NT2/D1 (cell line): ENCODE measurements at regions not wholly inside any gene's neighbourhood (a gene's known extent, or its start where the extent isn't known, plus 50 kb on each side); places are given as distances from the start of the nearest gene placed in this dataset.

Experiments used
- DNase-seq: peaks from one replicate; pipeline ENCODE4 v3.0.0-alpha.2; 2011; ENCODE audit warnings: low read depth, low spot score
- H3K27me3 ChIP-seq: 2 replicates; pipeline ENCODE4 v1.6.0; 2011; ENCODE audit warnings: mild to moderate bottlenecking; ENCODE audit not compliant: insufficient read length, insufficient read depth
- H3K36me3 ChIP-seq: 2 replicates; pipeline ENCODE4 v1.6.1; 2011; ENCODE audit warnings: mild to moderate bottlenecking, low read length, mixed read lengths; ENCODE audit not compliant: insufficient read depth, insufficient read length
- H3K4me1 ChIP-seq: 2 replicates; pipeline ENCODE4 v1.5.1; 2011; ENCODE audit not compliant: insufficient read depth, insufficient read length
- H3K4me3 ChIP-seq: 2 replicates; pipeline ENCODE4 v1.5.1; 2011; ENCODE audit warnings: low read depth; ENCODE audit not compliant: insufficient read length
- H3K9ac ChIP-seq: 2 replicates; pipeline ENCODE4 v1.6.0; 2011; ENCODE audit warnings: low read depth; ENCODE audit not compliant: insufficient read length
- H3K9me3 ChIP-seq: 2 replicates; pipeline ENCODE4 v1.5.1; 2011; ENCODE audit warnings: mild to moderate bottlenecking, low read length; ENCODE audit not compliant: insufficient read depth
- SUZ12 ChIP-seq: IDR thresholded peaks from 2 replicates; pipeline ENCODE4 v1.6.1; 2011; ENCODE audit not compliant: insufficient read length, insufficient read depth; ENCODE audit errors: extremely low read depth
- YY1 ChIP-seq: IDR thresholded peaks from 2 replicates; pipeline ENCODE4 v1.6.1; 2011; ENCODE audit not compliant: insufficient read length, insufficient read depth
- ZNF274 ChIP-seq: IDR thresholded peaks from 2 replicates; pipeline ENCODE4 v1.6.1; 2011; ENCODE audit warnings: mild to moderate bottlenecking, low read depth, low read length

DNA sequence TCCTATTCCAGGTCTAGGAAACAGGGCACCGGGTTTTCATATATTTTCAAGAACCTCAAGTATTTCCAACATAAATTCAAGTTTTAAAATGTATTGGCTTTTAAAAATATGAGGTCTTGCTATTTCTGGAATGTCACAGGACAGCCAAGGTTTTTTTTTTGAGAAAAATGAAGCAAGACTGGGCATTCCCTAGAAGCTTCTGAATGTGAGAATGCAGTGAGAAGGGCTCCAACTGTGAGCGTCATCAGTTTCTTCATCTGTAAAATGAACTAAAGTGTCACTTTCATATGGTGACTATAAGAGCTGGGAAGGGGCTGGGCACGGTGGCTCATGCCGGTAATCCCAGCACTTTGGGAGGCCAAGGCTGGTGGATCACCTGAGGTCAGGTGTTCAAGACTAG lies 455.8 kb upstream of the MAF start:
- no peaks in the 10 kb centered on the region for H3K36me3 ChIP-seq
- no peaks in the 10 kb centered on the region for H3K4me1 ChIP-seq
- TF ChIP-seq YY1 = no peak
- H3K9me3 ChIP-seq = no peaks in the 10 kb centered on the region
- H3K4me3 ChIP-seq = no peak overlapping the region
- H3K27me3 ChIP-seq = no peaks in the 10 kb centered on the region
- H3K9ac ChIP-seq = no peak overlapping the region
- DNase-seq = no peak

DNA sequence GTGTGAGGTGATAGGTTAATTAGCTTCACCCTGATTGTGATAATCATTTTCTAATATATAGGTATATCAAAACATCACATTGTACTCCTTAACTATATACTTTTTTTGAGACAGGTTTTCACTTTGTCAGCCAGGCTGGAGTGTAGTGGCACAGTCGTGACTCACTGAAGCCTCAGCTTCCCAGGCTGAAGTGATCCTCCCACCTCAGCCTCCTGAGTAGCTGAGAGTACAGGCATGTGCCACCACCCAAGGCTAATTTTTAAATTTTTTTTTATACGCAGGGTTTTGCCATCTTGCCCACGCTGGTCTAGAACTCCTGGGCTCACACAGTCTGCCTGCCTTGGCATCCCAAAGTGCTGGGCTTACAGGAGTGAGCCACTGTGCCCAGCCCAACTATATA lies 455.3 kb upstream of the MAF start:
- Histone ChIP-seq H3K9ac (no peak overlapping the region), H3K36me3 (no peaks in the 10 kb centered on the region), H3K4me1 (no peaks in the 10 kb centered on the region), H3K4me3 (no peak overlapping the region), H3K27me3 (no peaks in the 10 kb centered on the region), H3K9me3 (no peaks in the 10 kb centered on the region)
- DNase-seq = no peak
- TF ChIP-seq ZNF274 (no peak), YY1 (no peak), SUZ12 (no peak)

DNA sequence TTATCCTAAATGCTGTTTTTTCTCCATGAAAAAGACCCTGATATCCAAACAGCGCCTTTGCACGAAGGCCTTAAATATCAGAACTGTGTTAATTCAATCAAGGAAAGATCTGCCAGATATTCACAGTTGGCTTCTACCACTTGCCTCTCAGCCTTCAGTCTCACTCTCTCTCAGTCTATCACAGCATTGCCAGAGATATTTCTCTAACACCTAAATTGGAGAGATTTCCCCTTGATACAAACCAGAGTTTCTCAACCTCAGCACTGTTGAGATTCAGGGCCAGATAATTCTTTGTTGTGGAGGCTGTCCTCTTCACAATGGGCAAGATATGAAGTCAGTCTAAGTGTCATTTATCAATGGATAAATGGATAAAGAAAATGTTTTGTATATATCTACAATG lies 454.1 kb upstream of the MAF start:
- no peak for DNase-seq
- Histone ChIP-seq H3K4me1 (no peaks in the 10 kb centered on the region), H3K27me3 (no peaks in the 10 kb centered on the region), H3K9me3 (no peaks in the 10 kb centered on the region), H3K36me3 (no peaks in the 10 kb centered on the region), H3K4me3 (no peak overlapping the region), H3K9ac (no peak overlapping the region)
- TF ChIP-seq SUZ12 (no peak), ZNF274 (no peak), YY1 (no peak)

DNA sequence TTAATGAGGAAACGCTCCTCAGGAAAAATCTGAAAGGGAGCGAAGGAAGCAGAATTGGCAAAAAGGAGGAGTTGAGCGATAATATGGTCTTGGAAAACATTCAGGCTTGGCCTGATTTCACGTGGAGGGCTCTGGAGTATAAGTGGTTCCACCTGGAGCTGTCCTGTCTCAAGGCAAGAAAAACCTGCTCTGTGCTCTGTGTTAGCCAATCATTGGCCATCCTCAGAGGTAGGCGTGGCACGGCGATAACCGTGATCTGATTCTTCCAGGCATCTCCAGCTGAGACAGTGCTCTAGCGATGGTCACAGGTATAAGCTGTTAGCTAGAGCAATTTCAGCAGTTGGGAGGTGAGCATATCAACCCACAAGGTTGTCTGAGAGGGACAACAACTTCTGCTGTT lies 450.5 kb upstream of the MAF start:
- Histone ChIP-seq H3K27me3 (no peaks in the 10 kb centered on the region), H3K9ac (no peak overlapping the region), H3K9me3 (no peaks in the 10 kb centered on the region), H3K4me3 (no peak overlapping the region), H3K36me3 (no peaks in the 10 kb centered on the region), H3K4me1 (no peaks in the 10 kb centered on the region)
- TF ChIP-seq SUZ12 = no peak
- TF ChIP-seq ZNF274 = no peak
- TF ChIP-seq YY1 = no peak
- no peak for DNase-seq

DNA sequence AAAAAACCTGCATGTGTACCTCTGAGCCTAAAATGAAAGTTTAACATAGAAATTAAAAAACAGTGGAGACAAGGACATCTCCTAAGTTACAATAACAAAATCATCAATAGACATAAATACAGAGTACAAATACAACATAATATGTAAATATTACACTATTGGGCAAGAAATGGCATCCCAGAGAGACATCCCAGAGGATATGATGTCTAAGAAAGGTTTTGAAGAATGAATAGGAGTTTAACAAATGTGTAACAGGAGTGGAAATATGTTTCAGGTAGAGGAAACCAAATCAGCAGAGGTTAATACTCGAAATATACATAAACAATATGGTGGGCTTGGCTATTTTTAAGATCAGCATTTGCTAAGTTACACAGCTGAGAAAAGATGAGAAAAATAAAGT lies 447.7 kb upstream of the MAF start:
- Histone ChIP-seq H3K27me3 (no peaks in the 10 kb centered on the region), H3K4me3 (no peak overlapping the region), H3K9me3 (no peaks in the 10 kb centered on the region), H3K36me3 (no peaks in the 10 kb centered on the region), H3K4me1 (no peaks in the 10 kb centered on the region), H3K9ac (no peak overlapping the region)
- TF ChIP-seq YY1 (no peak), ZNF274 (no peak), SUZ12 (no peak)
- DNase-seq = no peak

DNA sequence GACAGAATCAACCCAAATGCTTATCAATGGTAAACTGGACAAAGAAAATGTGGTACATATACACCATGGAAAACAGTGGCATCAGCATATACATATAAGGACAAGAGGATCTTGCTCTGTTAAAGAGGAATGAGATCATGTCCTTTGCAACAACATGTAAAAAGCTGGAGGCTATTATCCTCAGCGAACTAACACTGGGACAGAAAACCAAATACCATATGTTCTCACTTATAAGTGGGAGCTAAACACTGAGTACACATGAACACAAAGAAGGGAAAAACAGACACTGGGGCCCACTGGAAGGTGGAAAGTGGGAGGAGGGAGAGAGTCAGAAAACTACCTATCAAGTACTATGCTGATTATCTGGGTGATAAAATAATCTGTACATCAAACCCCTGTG lies 447.3 kb upstream of the MAF start:
- no peak for DNase-seq
- no peaks in the 10 kb centered on the region for H3K27me3 ChIP-seq
- H3K9ac ChIP-seq = no peak overlapping the region
- H3K36me3 ChIP-seq = no peaks in the 10 kb centered on the region
- H3K4me1 ChIP-seq = no peaks in the 10 kb centered on the region
- no peaks in the 10 kb centered on the region for H3K9me3 ChIP-seq
- TF ChIP-seq ZNF274 = no peak
- no peak for TF ChIP-seq SUZ12
- no peak for TF ChIP-seq YY1
- H3K4me3 ChIP-seq = no peak overlapping the region

DNA sequence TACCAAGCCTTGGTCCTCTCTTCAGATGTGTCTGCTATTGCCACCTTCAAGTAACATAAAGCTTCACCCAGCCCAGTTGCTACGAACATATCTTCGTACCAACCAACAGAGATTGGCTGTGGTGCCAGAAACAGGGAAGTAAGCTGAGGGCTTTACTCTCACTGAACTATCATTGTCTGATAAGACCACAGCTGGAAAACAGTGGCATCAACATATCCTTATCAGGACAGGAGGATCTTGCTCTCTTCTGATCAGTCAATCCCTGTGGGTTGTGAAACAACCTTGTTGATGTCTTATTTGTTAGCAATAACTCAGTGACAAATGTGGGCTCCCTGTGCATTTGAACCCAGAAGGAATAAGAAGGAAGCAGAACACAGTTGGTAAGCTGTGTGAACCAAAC lies 446.3 kb upstream of the MAF start:
- no peak for TF ChIP-seq SUZ12
- no peak for TF ChIP-seq ZNF274
- no peak for TF ChIP-seq YY1
- no peaks in the 10 kb centered on the region for H3K36me3 ChIP-seq
- H3K4me1 ChIP-seq = no peaks in the 10 kb centered on the region
- no peak overlapping the region for H3K9ac ChIP-seq
- no peak for DNase-seq
- no peaks in the 10 kb centered on the region for H3K9me3 ChIP-seq
- no peak overlapping the region for H3K4me3 ChIP-seq
- no peaks in the 10 kb centered on the region for H3K27me3 ChIP-seq

DNA sequence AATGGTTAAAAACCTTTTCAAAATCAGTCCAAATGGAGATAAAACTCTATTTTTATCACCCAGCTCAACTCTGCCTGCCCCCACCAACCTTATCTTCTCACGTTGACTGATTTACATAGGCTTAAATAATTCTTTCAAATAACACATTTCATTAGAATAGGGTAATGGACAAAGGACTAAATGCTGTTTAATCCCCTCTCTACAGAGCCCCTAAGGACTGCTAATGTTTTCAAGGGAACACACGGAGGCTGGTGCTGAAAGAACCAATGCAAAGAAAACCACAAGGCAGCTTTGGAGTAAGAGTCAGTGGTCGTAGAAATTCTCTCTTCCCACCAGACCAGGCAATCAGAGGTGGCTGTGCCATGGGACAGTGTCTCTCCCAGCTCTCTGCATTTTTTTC lies 445.7 kb upstream of the MAF start:
- no peak for TF ChIP-seq ZNF274
- no peak for TF ChIP-seq YY1
- TF ChIP-seq SUZ12 = no peak
- Histone ChIP-seq H3K9ac (no peak overlapping the region), H3K36me3 (no peaks in the 10 kb centered on the region), H3K27me3 (no peaks in the 10 kb centered on the region), H3K9me3 (no peaks in the 10 kb centered on the region), H3K4me3 (no peak overlapping the region), H3K4me1 (no peaks in the 10 kb centered on the region)
- no peak for DNase-seq
